ENCODE measurements at regions not wholly inside any gene's neighbourhood (a gene's known extent, or its start where the extent isn't known, plus 50 kb on each side); places are given as distances from the start of the nearest gene placed in this dataset.

- no peaks in the 10 kb centered on the region for H3K4me1 ChIP-seq (ENCODE audit: insufficient read depth, low read length)
- POLR2A ChIA-PET = no interaction called here
Measured at GRCh38 chr1:82399093-82399492, 598.4 kb downstream of the ADGRL2 start.

GRCh38 chr1:82398357-82398756 is 597.6 kb downstream of the ADGRL2 start:
- Histone ChIP-seq H3K4me3 (ENCODE audit: low read length) (no peak overlapping the region), H3K36me3 (ENCODE audit: insufficient read depth, low read length) (no peaks in the 10 kb centered on the region), H3K4me1 (ENCODE audit: insufficient read depth, low read length) (no peaks in the 10 kb centered on the region), H3K27me3 (ENCODE audit: control insufficient read depth in 1 of 2, insufficient read depth in 2 of 2, low read length in 2 of 2) (no peaks in the 10 kb centered on the region), H3K27ac (ENCODE audit: low read depth in 1 of 2, low read length in 2 of 2) (no peak overlapping the region), H3K9me3 (ENCODE audit: control insufficient read depth in 1 of 2, insufficient read depth in 1 of 2, low read length in 2 of 2) (peaks cover 0 to 4% of the 10 kb centered on the region in 2 experiments)
- TF ChIP-seq, protein P1, sequence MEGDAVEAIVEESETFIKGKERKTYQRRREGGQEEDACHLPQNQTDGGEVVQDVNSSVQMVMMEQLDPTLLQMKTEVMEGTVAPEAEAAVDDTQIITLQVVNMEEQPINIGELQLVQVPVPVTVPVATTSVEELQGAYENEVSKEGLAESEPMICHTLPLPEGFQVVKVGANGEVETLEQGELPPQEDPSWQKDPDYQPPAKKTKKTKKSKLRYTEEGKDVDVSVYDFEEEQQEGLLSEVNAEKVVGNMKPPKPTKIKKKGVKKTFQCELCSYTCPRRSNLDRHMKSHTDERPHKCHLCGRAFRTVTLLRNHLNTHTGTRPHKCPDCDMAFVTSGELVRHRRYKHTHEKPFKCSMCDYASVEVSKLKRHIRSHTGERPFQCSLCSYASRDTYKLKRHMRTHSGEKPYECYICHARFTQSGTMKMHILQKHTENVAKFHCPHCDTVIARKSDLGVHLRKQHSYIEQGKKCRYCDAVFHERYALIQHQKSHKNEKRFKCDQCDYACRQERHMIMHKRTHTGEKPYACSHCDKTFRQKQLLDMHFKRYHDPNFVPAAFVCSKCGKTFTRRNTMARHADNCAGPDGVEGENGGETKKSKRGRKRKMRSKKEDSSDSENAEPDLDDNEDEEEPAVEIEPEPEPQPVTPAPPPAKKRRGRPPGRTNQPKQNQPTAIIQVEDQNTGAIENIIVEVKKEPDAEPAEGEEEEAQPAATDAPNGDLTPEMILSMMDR (IDR thresholded peaks at IDR 0.05) = no peak
- DNase-seq = no peak
- CTCF ChIA-PET = no interaction called here
- Mint-ChIP-seq H3K9me3 (peaks cover 3% of the 10 kb centered on the region), H3K4me1 (ENCODE audit: low read depth) (no peaks in the 10 kb centered on the region), H3K4me3 (no peak overlapping the region), H3K27ac (no peak overlapping the region), H3K36me3 (ENCODE audit: low read depth) (no peaks in the 10 kb centered on the region), H3K27me3 (no peaks in the 10 kb centered on the region)
- POLR2A ChIA-PET = no interaction called here
- no peak for ATAC-seq (ENCODE audit: poor library complexity)
- intact Hi-C loops (cut with DNase I, micrococcal nuclease) = no loop called here

More at GRCh38 chr1:82399093-82399492, 598.4 kb downstream of the ADGRL2 start:
- intact Hi-C loops (cut with DNase I, micrococcal nuclease) = no loop called here
- Histone ChIP-seq H3K27me3 (ENCODE audit: control insufficient read depth in 1 of 2, insufficient read depth in 2 of 2, low read length in 2 of 2) (no peaks in the 10 kb centered on the region), H3K4me3 (ENCODE audit: low read length) (no peak overlapping the region), H3K9me3 (ENCODE audit: control insufficient read depth in 1 of 2, insufficient read depth in 1 of 2, low read length in 2 of 2) (peaks cover 0 to 4% of the 10 kb centered on the region in 2 experiments), H3K27ac (ENCODE audit: low read depth in 1 of 2, low read length in 2 of 2) (no peak overlapping the region), H3K36me3 (ENCODE audit: insufficient read depth, low read length) (no peaks in the 10 kb centered on the region)
- H3K27ac Mint-ChIP-seq = no peak overlapping the region
- H3K9me3 Mint-ChIP-seq = peaks cover 3% of the 10 kb centered on the region
- H3K27me3 Mint-ChIP-seq = no peaks in the 10 kb centered on the region
- TF ChIP-seq, protein P1 (IDR thresholded peaks at IDR 0.05) = no peak
- H3K4me1 Mint-ChIP-seq (ENCODE audit: low read depth) = no peaks in the 10 kb centered on the region
- CTCF ChIA-PET = no interaction called here
- no peaks in the 10 kb centered on the region for H3K36me3 Mint-ChIP-seq (ENCODE audit: low read depth)
- no peak overlapping the region for H3K4me3 Mint-ChIP-seq
- no peak for DNase-seq
- no peak for ATAC-seq (ENCODE audit: poor library complexity)

GRCh38 chr1:82395440-82395839 is 594.7 kb downstream of the ADGRL2 start:
- H3K27me3 ChIP-seq (ENCODE audit: control insufficient read depth in 1 of 2, insufficient read depth in 2 of 2, low read length in 2 of 2) = no peaks in the 10 kb centered on the region
- Mint-ChIP-seq H3K4me3 (no peak overlapping the region), H3K4me1 (ENCODE audit: low read depth) (no peaks in the 10 kb centered on the region), H3K27ac (no peak overlapping the region), H3K9me3 (peaks cover 3% of the 10 kb centered on the region), H3K36me3 (ENCODE audit: low read depth) (no peaks in the 10 kb centered on the region), H3K27me3 (no peaks in the 10 kb centered on the region)
- ATAC-seq (ENCODE audit: poor library complexity) = no peak
- H3K9me3 ChIP-seq (ENCODE audit: control insufficient read depth in 1 of 2, insufficient read depth in 1 of 2, low read length in 2 of 2) = no peaks in the 10 kb centered on the region
- CTCF ChIA-PET = no interaction called here
- no peaks in the 10 kb centered on the region for H3K36me3 ChIP-seq (ENCODE audit: insufficient read depth, low read length)
- no peaks in the 10 kb centered on the region for H3K4me1 ChIP-seq (ENCODE audit: insufficient read depth, low read length)
- no peak overlapping the region for H3K27ac ChIP-seq (ENCODE audit: low read depth in 1 of 2, low read length in 2 of 2)
- intact Hi-C loops (cut with DNase I, micrococcal nuclease) = no loop called here
- TF ChIP-seq, protein P1 (IDR thresholded peaks at IDR 0.05) = no peak
- POLR2A ChIA-PET = no interaction called here
- no peak for DNase-seq
- H3K4me3 ChIP-seq (ENCODE audit: low read length) = no peak overlapping the region
